Endothelial cell of hepatic sinusoid (primary cell): ENCODE measurements at regions not wholly inside any gene's neighbourhood (a gene's known extent, or its start where the extent isn't known, plus 50 kb on each side); places are given as distances from the start of the nearest gene placed in this dataset.

Source experiments
- in situ Hi-C: cut with HindIII; loops from 2 replicates; pipeline ENCODE4 v1.10.0; 2017; ENCODE audit warnings: low sequenced_read_pairs

DNA sequence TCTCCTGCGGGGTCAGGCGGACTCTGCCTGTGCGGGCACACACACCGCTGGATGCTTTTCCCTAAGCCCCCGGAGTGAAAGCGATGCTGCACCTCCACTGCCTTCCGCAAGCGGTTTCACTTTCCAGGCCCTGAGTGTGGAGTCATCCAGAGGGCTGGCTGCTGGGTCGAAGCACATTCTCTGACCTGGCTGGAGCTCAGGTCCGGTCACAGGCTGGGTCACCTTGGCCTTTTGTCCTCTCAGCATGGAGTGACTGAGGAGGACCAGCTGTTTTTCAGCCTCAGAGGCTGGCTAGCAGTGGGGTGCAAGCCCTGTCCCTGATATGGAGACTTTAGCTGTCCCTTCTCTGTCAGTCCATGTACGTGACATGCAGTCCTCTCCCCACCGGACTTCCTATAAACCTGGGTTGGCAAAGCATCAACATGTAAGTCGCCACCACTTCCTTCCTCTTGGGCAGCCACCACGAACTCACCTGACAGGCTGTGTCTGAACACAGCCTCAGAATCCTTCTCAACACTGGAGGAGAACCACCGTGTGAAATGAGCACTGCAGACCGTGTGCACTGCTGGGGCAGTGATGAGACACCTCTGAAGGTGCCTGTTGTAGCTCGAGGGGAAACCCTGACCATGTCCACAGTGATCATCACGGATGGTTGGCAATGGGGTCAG lies 51.3 kb downstream of the GADD45G start:
- in situ Hi-C loops: no loop called here

DNA sequence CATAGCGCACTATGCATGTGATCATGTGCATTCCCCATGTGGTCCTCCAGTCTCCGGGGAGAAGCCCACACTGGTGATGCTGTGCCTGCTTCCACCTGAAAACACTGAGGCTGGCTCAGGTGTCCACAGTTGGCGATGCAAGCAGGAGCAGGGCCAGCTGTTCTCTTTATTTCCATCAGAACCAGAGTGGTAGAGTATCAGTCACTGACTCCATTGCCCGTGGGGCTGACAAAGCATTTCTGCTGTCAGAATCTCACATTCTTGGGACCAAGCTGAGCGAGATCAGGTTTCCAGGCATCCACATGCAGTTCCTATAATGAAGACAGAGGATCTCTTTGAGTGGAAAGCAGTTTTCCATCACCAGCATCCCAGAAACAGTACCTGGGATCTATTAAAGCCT lies 52.5 kb downstream of the GADD45G start:
- in situ Hi-C loops: no loop called here

DNA sequence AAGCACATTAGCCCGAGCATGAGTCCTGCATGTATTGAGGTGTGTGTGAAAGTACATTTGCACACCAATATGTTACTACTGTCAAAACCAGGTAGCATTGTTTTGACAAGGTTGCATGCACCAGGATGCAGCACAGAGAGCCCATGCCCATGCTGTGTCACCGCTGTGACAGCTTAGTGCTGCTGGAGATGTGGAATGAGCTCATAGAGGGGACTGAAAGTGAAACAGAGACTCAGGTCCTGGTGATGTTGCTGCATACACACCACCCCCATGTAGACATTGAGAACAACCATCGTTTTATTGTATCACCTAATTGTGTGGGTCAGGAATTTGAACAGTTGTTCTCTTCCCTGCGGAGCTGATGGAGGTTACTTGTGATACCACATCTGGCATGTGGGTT lies 53.0 kb downstream of the GADD45G start:
- in situ Hi-C loops: no loop called here

DNA sequence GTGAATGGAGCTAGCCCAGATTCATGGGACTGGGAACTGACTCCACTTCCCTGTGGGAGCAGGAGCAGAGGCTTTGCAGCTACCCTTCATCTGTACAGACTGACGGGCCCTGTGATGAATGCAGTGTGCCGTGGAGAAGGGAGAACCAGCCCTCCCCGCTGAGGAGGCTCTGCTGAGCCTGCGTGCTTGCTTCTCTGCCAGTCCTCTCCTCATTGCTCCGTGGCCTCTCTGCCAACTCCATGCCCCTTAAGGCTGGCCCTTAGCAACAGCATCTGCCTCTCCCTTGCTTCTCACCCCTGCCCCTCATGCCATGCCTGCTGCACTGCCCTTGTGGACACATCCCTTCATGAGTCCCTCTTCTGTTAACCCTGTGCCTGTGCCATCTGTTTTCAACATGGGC lies 53.6 kb downstream of the GADD45G start:
- in situ Hi-C loops: no loop called here

DNA sequence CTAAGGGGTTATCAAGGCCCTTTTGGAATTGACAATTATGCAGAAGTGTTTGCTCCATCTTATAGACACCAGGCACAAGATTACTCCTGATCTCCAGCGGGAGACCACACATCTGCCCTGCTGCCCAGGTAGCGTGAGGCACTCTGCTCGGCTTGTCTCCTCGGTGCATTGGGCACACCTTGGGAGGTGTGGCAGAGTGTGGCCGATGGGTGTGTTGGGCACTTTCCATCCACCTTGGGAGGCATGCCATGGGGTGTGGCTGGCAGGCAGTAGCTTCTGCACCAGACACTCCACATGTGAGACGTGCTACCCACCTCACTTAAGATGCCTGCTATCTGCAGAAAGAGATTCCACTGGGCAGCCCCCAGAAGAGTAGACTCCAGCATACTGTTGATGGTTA lies 54.1 kb downstream of the GADD45G start:
- in situ Hi-C loops: no loop called here

DNA sequence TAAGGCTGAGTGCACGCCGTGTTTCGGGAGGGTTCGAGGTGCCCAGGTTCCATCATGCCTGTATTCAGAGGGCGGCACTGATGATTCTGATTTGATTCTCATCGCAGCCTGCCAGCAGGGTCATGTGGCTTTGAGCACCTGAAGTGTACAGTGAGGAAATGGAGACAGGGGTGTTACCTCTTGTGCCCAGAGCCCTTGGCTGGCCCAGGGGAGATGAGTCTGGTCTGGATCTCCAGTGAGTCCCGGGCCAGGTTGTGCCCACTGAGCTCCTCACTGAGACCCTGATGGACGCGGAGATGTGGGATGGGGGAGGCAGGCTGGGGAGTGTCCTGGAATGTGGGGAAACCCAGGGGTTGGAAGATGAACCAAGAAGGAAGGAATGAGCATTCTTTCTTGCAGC lies 54.7 kb downstream of the GADD45G start:
- in situ Hi-C loops: no loop called here

DNA sequence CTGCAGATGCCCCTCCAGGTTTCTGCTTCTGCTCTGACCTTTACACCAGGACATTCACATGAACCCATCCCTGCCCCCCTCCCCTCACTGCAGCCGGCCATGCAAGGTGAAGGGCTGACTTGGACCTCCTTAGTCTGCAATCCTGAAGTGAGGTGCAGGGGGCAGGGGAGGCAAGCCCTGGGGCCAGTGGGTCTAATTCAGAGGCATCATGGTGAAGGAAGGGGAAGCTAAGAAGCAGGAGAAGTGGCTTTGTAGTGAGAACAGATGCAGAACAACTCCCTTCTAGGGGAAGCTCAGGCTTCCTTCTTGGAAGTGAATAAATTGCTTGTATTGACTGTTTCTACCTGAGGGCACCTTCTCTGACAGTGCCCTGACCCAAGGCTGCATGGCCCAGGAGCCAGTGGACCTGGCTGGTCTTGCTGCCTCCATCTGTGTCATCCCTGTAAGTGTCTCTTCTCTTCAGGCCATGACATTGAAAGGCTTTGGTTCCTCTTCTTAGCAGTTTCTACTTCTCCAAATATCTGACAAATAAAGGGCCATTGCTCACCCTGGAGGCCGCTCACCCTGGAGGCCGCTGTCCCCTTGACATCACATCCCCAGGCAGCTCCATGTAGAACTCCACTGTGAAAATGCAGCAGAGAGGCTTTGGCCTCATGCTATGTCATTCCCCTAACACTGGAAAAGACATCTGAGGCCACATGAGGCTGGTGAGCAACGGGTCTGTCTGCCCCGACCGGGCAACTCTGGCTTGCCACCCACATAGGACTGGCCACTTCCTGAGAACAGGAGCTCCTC lies 55.3 kb downstream of the GADD45G start:
- in situ Hi-C loops: no loop called here

DNA sequence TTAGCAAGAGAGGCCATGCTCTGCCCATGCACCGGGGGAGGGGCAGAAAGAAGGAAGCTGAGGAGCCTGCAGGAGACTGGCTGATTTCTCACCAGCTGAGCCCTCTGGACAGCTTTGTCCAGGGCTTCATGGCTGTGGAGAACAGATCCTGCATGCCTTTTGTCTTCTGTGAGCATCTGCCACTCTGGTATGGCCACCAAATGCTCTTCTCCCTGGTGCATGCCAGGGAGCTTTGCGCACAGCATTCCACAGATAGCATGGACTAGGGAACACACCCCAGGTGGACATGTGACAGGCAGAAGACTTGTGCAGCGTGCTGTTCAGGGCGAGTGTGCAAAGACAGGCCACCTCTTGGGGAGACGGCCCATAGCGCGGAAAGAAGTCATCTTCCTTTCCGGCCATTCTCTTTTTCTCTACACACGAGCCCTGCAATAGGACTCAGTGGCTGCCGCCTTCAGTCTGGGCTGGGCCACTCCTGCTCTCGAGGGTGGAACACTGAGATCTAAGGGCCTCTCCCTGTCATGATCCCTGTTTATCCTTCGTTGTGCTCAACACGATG lies 56.7 kb downstream of the GADD45G start:
- in situ Hi-C loops: no loop called here

DNA sequence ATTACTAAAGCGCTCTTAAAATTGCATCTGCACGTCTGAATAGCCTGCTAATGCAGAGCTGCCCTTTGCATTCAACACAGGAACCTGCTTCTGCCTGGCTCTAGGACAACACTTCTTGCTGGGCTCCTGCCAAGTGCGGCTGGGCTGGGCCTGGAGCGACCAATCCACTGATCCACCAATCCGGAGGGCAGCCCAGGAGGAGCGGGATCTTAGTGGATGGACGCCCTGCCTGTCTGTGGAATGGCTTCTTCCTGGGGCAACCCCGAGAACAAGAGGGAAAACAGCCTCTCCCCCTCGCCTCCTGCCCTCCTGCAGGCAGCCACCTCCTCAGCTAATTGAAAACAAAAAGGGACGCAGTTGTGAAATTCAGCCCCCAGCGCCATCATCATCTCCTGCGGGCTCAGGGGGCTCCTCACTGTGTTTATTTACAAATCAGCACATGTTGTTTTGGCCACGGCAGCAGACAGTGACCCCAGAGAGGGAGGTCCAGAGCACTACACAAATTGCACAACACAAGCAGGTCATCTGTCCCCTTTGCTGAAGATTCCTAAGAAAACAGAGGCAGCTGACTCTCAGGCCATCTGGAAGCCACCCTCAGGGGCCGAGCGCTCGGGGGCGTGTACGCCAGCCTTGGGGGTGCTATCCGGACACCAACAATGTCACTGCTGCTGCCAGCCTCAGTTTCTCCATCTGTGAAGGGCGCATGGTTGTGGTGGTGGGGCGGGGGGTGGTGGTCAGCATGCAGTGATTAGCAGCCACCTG lies 57.3 kb downstream of the GADD45G start:
- in situ Hi-C loops: no loop called here

DNA sequence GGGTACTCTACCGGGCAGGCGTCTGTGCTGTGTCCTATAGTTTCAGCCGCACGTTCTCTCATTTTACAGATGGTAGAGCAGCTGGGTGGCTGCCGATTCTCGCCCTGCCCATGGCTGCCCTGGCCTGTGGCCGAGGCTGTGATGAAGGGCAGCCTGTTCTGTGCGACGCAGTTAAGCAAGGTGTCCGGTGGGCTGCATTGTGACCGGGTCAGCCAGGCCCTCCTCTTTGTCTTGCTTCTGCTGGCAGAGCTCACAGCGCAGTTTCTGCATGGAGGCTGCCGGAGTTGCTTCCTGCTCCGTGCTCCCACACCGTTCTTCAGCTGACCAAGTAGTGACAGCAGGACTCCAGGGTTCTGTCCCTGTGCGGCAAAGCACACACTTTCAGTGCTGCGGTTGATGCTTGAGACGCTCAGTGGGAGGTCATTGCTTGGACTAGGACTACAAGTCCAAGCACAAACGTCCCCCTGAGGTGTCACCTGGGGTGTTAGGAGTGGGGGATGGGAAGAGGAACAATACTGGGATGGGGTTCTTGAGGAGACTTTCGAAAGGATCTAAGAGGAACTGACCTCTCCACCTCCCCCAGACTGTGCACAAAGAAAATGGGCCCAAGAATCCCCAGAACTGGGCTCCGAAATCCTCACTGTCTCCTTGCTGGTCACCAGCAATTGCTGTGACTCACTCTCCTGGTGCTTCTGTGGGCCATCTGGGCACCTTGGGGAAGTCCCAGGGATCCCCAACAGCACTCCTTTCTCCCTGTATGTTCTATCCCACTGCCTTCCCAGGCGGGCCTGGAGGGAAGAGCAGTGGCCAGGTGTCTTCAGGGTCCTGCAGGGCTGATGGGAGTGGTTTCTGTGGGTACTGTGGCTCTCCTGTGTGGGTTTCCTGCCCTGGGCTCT lies 58.2 kb downstream of the GADD45G start:
- in situ Hi-C loops: no loop called here

DNA sequence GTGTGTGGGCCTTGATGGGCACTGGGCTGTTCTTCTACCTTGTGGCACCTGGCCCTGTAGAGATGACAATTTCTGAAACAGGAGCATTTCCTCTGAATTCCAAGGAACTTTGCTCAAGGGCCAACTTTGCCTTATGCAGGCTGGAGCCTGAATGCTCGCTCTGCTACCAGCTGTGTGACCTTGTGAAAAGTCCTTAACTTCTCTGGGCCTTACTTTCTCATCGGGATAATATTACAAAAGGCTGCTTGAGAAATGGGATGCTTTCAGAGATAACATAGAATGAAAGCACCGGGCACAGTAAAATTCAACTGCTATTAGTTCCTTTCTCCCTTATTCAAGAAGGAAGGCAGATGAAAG lies 58.8 kb downstream of the GADD45G start:
- in situ Hi-C loops: no loop called here

DNA sequence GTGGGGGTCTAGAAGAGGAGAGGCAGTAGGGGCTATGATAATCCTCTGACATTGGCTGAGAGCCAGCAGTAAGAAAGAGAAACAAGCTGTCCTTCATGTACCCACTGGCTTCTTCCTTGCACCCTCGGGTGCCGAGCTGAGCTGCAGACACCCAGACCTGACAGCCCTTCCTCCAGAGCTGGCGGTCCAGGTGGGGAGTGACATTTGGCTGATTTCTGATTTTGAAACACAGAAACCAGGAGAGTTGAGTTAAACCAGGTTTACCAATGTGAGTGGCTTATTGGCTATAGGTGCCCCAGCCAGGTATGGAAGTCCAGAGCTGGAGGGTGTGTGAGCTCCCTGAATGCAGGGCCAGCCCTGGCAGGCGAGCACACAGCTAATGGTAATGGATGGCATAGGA lies 59.2 kb downstream of the GADD45G start:
- in situ Hi-C loops: no loop called here

DNA sequence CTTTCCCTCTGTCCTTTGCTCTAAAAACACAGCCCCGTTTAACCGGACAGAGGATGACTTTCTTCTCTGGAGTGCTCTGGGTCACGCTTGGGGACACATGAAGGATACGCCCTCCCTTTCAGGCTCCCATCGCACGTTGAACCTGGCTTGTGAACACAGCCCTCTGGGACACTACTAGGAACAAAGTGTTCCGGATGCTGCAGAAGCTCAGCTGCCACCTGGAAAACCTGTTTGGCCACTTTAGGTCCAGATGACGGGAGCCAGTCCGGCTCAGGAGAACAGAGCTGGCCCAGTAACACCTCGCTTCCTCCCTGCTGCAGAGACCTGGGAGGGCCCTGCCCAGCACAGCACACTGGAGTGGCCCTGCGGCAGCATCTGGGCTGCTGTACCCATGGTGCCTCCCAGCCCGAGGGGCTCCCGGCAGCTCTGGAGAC lies 60.1 kb downstream of the GADD45G start:
- in situ Hi-C loops: no loop called here

DNA sequence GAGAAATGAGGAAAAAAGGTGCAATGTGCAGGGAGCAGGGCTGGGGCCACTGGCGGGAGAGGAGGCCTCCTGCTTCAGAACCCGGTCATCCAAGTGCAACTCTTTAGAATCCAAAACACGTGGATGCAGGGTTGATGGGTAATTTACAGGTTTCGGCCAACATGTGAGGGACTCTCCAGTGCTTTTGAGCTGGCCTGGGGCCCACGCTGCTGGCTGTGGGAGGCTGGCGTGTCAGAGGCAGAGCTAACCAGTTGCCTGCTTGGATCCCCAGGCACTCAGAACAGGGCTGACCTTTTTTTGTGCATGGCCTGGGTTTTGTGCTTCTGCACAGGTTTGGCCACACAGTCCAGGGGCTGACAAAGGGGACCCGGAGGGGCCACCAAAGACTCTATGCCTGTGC lies 61.6 kb downstream of the GADD45G start:
- in situ Hi-C loops: no loop called here

DNA sequence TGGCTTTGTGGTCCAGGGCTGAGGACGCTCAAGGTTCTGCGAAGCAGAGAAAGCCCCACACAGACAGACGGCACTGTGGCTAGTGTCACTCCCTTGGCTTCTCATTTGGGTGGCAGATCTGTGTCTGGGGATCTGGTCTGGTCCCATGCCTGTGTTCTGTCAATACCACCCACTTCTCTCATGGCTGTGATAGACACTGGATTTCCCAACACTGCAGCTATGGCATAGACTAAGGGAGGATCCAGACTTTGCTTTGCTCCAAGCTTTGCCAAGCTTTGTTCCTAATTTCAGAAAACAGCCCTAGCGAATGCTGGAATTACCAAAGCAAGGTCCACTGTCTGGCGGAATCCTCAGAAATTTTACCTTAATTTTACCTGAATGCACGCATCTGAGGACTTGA lies 62.1 kb downstream of the GADD45G start:
- in situ Hi-C loops: no loop called here

DNA sequence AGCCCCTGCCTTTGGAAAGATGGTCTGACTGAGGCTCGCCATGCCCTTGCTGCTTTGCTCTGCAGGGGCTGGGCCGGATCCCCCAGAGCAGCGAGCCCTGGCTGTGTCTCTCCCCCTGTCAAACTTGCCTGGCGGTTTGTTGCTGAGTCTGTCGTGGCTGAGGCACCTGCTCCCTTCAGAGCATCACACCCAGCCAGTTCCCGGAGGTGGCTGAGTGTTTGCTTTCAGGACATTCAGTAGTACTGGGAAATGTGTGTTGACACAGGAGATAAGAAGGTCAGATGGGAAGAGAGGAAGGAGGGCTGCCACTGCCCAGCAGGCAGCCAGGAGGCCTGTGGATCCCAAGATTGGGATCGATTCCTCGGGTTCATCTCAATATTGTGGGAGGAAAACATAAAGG lies 62.9 kb downstream of the GADD45G start:
- in situ Hi-C loops: no loop called here

DNA sequence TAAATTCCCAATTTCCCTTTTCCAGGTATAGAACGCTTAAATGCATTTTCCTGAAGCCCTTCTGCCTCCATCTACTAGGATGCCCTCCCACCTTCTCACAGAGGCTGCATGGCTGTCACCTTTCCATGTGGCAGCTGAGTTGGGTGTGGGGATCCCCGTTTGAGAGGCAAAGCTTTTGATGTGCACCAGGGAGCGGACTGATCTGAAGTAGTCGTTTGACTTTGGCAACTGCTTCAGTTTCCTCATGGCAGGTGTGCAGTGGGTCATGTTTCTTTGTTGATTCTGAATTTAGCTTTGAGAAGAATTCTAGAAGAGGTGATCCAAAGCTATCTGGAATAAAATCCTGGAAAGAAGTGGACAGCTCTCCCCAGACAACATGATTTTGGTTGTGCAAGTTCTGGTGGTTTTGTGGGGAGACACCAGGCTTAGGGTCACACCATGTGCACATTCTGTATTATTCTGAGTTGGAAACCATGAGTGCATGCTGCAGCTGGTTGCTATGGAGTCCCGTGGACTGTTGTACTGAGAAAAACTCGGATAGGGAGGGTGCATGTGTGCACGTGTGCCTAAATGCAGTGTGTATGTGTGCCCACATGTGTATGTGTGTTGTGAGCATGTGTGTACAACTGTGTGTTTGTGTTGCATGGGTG lies 63.5 kb downstream of the GADD45G start:
- in situ Hi-C loops: no loop called here

DNA sequence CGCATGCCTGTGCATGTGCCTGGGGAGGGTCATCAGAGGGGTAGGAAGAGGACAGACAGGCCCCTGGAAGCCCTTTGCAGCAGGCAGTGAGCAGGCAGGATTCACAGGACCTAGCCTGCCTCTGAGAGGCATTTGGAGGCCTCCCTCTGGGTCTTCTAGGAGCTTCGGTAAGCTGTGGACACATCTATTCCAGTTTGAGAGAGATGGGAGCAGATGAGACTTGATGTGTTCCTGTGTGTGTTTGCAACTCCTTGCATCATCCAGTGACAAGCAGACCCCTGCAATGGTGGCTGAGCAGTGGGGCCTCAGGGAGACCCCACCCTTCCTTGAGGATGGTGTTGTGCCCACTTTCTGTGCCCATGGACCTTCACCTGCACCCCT lies 64.0 kb downstream of the GADD45G start:
- in situ Hi-C loops: no loop called here

DNA sequence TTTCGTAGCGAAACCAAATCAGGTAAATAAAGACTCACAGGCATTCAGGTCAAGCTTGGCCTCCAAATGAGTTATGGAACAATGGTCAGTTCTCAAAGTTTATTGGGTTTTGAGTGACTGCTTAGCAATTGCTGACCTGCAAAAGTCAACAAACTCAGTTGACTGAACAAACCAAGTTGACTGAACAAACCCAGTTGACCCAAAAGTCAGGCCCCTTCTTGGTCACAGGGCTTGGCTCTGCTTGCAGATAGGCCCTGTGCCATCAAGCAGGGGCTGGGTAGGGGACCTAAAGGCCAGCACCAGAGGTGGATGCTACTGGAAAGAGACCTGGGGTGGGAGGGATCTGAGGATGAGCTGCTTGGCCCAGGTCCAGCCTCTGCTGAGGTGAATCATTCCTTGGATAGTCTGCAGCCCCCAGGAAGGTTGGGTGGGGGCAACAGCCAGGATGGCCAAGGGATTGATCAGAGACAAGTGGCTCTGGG lies 64.6 kb downstream of the GADD45G start:
- in situ Hi-C loops: no loop called here

DNA sequence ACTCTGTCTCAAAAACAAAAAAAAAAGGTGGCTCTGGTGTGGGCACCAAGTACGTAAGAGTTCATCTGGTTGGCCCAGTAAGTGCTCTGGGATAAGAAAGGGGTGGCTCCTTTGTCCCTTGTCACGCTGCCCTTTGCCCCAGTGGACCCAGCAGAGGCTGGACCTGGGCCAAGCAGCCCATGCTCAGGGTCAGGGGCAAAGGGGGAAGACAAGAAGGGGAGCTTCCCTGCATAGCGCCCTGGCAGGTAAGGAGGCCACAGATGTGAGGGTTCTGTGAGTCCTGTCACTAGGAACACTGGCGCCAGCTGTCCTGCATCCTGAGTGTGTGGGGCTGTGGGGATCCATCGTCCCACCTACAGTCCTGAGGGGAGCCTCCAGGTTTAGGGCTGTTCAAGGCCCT lies 65.3 kb downstream of the GADD45G start:
- in situ Hi-C loops: no loop called here
